AG09319 (cell line): ENCODE measurements at regions not wholly inside any gene's neighbourhood (a gene's known extent, or its start where the extent isn't known, plus 50 kb on each side); places are given as distances from the start of the nearest gene placed in this dataset.

Experiments used
- DNase-seq: peaks from one replicate; pipeline ENCODE4 v3.0.0-alpha.2; 2010; ENCODE audit warnings: low read depth; ENCODE audit errors: extremely low read depth
- TF ChIP-seq, protein P1 (sequence below): IDR thresholded peaks from 2 replicates; pipeline ENCODE4 v1.5.1; 2011; ENCODE audit warnings: low read depth, mild to moderate bottlenecking, inconsistent platforms, low read length, moderate library complexity

- no peak for DNase-seq
- TF ChIP-seq, protein P1, sequence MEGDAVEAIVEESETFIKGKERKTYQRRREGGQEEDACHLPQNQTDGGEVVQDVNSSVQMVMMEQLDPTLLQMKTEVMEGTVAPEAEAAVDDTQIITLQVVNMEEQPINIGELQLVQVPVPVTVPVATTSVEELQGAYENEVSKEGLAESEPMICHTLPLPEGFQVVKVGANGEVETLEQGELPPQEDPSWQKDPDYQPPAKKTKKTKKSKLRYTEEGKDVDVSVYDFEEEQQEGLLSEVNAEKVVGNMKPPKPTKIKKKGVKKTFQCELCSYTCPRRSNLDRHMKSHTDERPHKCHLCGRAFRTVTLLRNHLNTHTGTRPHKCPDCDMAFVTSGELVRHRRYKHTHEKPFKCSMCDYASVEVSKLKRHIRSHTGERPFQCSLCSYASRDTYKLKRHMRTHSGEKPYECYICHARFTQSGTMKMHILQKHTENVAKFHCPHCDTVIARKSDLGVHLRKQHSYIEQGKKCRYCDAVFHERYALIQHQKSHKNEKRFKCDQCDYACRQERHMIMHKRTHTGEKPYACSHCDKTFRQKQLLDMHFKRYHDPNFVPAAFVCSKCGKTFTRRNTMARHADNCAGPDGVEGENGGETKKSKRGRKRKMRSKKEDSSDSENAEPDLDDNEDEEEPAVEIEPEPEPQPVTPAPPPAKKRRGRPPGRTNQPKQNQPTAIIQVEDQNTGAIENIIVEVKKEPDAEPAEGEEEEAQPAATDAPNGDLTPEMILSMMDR, result no peak
These were observed 91.2 kb downstream of the EDEM1 start for GRCh38 chr3:5278666-5279065.

- TF ChIP-seq, protein P1, result no peak
These were observed 95.2 kb downstream of the EDEM1 start for GRCh38 chr3:5282703-5283102.

DNA sequence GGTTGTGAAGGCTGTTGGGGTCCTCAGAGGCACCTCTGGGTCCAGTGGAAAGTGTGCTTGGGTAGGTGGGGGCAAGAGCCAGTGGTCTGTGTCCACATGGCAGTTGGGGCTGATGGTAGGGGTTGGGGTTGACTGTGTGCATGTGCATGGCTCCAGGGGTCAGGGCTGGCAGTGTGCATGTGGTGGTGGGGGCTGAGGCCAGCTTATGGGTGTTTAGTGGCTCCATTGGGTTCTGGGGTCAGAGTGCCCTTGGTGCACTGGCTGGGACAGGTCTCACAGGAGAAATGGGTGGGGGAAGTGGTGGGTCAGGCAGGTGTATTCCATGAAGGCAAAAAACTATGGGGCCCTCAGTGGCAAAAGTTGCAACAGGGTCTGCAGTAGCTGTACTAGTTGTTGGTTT is 97.9 kb downstream of the EDEM1 start:
- TF ChIP-seq, protein P1, result no peak
- DNase-seq, result no peak

More at GRCh38 chr3:5282703-5283102, 95.2 kb downstream of the EDEM1 start:
- no peak for DNase-seq

DNA sequence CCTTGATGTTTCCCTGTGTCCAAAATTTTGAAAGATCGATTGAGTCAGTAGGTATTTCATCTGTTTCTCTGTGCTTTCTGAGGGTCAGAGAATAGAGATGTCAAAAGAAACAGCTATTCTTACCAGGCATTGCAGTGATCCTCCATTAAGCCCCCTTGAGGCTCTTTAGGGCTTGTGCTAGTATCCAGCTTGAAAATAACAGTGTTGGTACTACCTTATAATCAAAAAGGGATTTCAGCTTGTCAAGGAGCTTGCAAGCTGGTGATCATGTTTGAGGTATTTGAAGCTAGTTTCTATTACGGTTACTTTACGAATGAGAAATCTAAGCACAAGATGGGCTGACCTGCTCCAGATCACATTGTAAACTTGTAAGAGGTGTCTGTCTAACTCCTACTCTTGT is 103.4 kb downstream of the EDEM1 start:
- DNase-seq, result no peak
- TF ChIP-seq, protein P1, result no peak

GRCh38 chr3:5292512-5292911 is 105.0 kb downstream of the EDEM1 start:
- no peak for DNase-seq
- TF ChIP-seq, protein P1, result no peak

- TF ChIP-seq, protein P1, result no peak
- no peak for DNase-seq
These were observed 105.7 kb downstream of the EDEM1 start for GRCh38 chr3:5293207-5293606.

GRCh38 chr3:5294356-5294755 is 106.8 kb downstream of the EDEM1 start:
- TF ChIP-seq, protein P1, result no peak
- no peak for DNase-seq
